Spleen (tissue), 11 donors: ENCODE measurements at regions not wholly inside any gene's neighbourhood (a gene's known extent, or its start where the extent isn't known, plus 50 kb on each side); places are given as distances from the start of the nearest gene placed in this dataset.

Experiments used
- DNase-seq: peaks from one replicate; pipeline ENCODE4 v3.0.0-alpha.2; 2020
- H3K27ac ChIP-seq, 8 donors: fragments of 200-600 bp; sonication (generic) in 7 of 8; 1 replicate in 4 of 8; 2 replicates in 4 of 8; pipeline versions ENCODE4 v1.5.0 to v1.8.0; 2016 to 2021; ENCODE audit warnings: inconsistent platforms in 4 of 8, mild to moderate bottlenecking in 4 of 8, moderate library complexity in 1 of 8
- H3K27me3 ChIP-seq, 7 donors: fragments of 200-600 bp; sonication (generic) in 6 of 7; replicated peaks in 1 of 7; 1 replicate in 4 of 7; 2 replicates in 3 of 7; pipeline versions ENCODE4 v1.5.0 to v1.8.0; 2016 to 2021; ENCODE audit warnings: inconsistent platforms in 3 of 7, mild to moderate bottlenecking in 1 of 7
- H3K36me3 ChIP-seq, 6 donors: fragments of 200-600 bp; sonication (generic) in 5 of 6; 1 replicate in 4 of 6; 2 replicates in 2 of 6; pipeline versions ENCODE4 v1.5.0 to v1.8.0; 2016 to 2021; ENCODE audit warnings: inconsistent platforms in 2 of 6
- H3K4me1 ChIP-seq, 6 donors: fragments of 200-600 bp; sonication (generic) in 5 of 6; 1 replicate in 3 of 6; 2 replicates in 3 of 6; pipeline versions ENCODE4 v1.5.0 to v1.8.0; 2016 to 2021; ENCODE audit warnings: inconsistent platforms in 3 of 6
- H3K4me3 ChIP-seq, 8 donors: fragments of 200-600 bp; sonication (generic) in 7 of 8; 1 replicate in 4 of 8; 2 replicates in 4 of 8; pipeline versions ENCODE4 v1.5.0 to v1.8.0; 2016 to 2021; ENCODE audit warnings: inconsistent platforms in 4 of 8, mild to moderate bottlenecking in 4 of 8, moderate library complexity in 2 of 8
- H3K9me3 ChIP-seq, 8 donors: fragments of 200-600 bp; sonication (generic) in 7 of 8; 1 replicate in 4 of 8; 2 replicates in 4 of 8; pipeline versions ENCODE4 v1.5.0 to v1.8.0; 2016 to 2021; ENCODE audit warnings: inconsistent platforms in 4 of 8
- CTCF ChIP-seq, 11 experiments: fragments of 200-600 bp in 7 of 11; fragments of 450-650 bp in 4 of 11; sonication (generic) in 4 of 11; IDR thresholded peaks in 8 of 11; conservative IDR thresholded peaks in 3 of 11; 1 replicate in 7 of 11; 2 replicates in 4 of 11; pipeline versions ENCODE4 v1.4.0 to v1.8.0; 2016 to 2021; ENCODE audit warnings: antibody characterized with exemption in 11 of 11, inconsistent platforms in 4 of 11, mild to moderate bottlenecking in 1 of 11
- POLR2A ChIP-seq, 3 donors: fragments of 450-650 bp; IDR thresholded peaks; one replicate each; pipeline ENCODE4 v1.5.1; 2017; ENCODE audit warnings: antibody characterized with exemption in 3 of 3, mild to moderate bottlenecking in 1 of 3
- POLR2AphosphoS5 ChIP-seq, 3 donors: sonication (generic); formaldehyde crosslinking; IDR thresholded peaks; one replicate each; pipeline ENCODE4 v1.5.1; 2017; ENCODE audit warnings: antibody characterized with exemption in 3 of 3
- WGBS, 5 donors: extraction: QIAGEN DNeasy Blood & Tissue Kit in 3 of 5; methylation state at CpG; one replicate each; pipeline versions ENCODE4 v1.1.5 to v1.1.7; 2013 to 2018; 5-methylcytosine and 5-hydroxymethylcytosine counted together
- intact Hi-C: fragments of 100-400 bp; cut with DNase I; formaldehyde crosslinking; loops from one replicate; pipeline ENCODE4 v1.15.0; 2023; ENCODE audit warnings: low total_unique reads
- donor health status: healthy with polysubstance abuse.
- donor health status: DM: no; HTN: no; CAD: no; lungs with moderate emphysema.
- donor health status: DM: no; HTN: no; CAD: no.
- donor health status: Bipolar disorder and iron deficiency.
- donor health status: healthy.
- donor health status: DM: no; HTN: no; CAD: no.
- donor health status: DM: yes; HTN: yes; CAD: no.

- no peak for DNase-seq
- intact Hi-C loops = no loop called here
- Histone ChIP-seq H3K4me1 (no peaks in the 10 kb centered on the region), H3K9me3 (no peaks in the 10 kb centered on the region), H3K4me3 (no peak overlapping the region), H3K27me3 (no peaks in the 10 kb centered on the region), H3K36me3 (no peaks in the 10 kb centered on the region), H3K27ac (no peak overlapping the region)
- TF ChIP-seq POLR2A (IDR thresholded peaks at IDR 0.05) = no peak
- TF ChIP-seq POLR2AphosphoS5 (IDR thresholded peaks at IDR 0.05) = no peak
- TF ChIP-seq CTCF (IDR thresholded peaks at IDR 0.05 in 8 of 11, conservative IDR thresholded peaks at IDR 0.05 in 3 of 11) = no peak
Observed at GRCh38 chr20:22232923-22233322, 351.4 kb downstream of the FOXA2 start.

- Histone ChIP-seq H3K9me3 (no peaks in the 10 kb centered on the region), H3K27me3 (no peaks in the 10 kb centered on the region), H3K4me3 (no peak overlapping the region), H3K36me3 (no peaks in the 10 kb centered on the region), H3K27ac (no peak overlapping the region), H3K4me1 (no peaks in the 10 kb centered on the region)
- intact Hi-C loops = no loop called here
- TF ChIP-seq POLR2A (IDR thresholded peaks at IDR 0.05) (no peak), POLR2AphosphoS5 (IDR thresholded peaks at IDR 0.05) (no peak), CTCF (IDR thresholded peaks at IDR 0.05 in 8 of 11, conservative IDR thresholded peaks at IDR 0.05 in 3 of 11) (no peak)
- DNase-seq = no peak
- 18 to 22% (median 20%) methylated on average over 9 of the region's 9 CpGs for WGBS, 5 donors
Observed at GRCh38 chr20:22232473-22232872, 351.9 kb downstream of the FOXA2 start.

- H3K4me1 ChIP-seq = no peaks in the 10 kb centered on the region
- intact Hi-C loops = no loop called here
- H3K4me3 ChIP-seq = no peak overlapping the region
- H3K36me3 ChIP-seq = no peaks in the 10 kb centered on the region
- DNase-seq = no peak
- peaks cover 0 to 4% (median 0%) of the 10 kb centered on the region in 8 donors for H3K9me3 ChIP-seq
- TF ChIP-seq POLR2A (IDR thresholded peaks at IDR 0.05) (no peak), CTCF (IDR thresholded peaks at IDR 0.05 in 8 of 11, conservative IDR thresholded peaks at IDR 0.05 in 3 of 11) (no peak), POLR2AphosphoS5 (IDR thresholded peaks at IDR 0.05) (no peak)
- no peaks in the 10 kb centered on the region for H3K27me3 ChIP-seq
- H3K27ac ChIP-seq = no peak overlapping the region
- WGBS, 5 donors = 68 to 76% (median 75%) methylated on average over 7 of the region's 7 CpGs
Observed at GRCh38 chr20:22226849-22227700, 357.3 kb downstream of the FOXA2 start.

- intact Hi-C loops = no loop called here
- H3K27me3 ChIP-seq = no peaks in the 10 kb centered on the region
- TF ChIP-seq POLR2A (IDR thresholded peaks at IDR 0.05) (no peak), POLR2AphosphoS5 (IDR thresholded peaks at IDR 0.05) (no peak), CTCF (IDR thresholded peaks at IDR 0.05 in 8 of 11, conservative IDR thresholded peaks at IDR 0.05 in 3 of 11) (no peak)
- WGBS, 5 donors = 70 to 87% (median 81%) methylated on average over 3 of the region's 3 CpGs
- no peaks in the 10 kb centered on the region for H3K36me3 ChIP-seq
- no peak for DNase-seq
- H3K4me1 ChIP-seq = no peaks in the 10 kb centered on the region
- peaks cover 0 to 4% (median 0%) of the 10 kb centered on the region in 8 donors for H3K9me3 ChIP-seq
- no peak overlapping the region for H3K27ac ChIP-seq
- no peak overlapping the region for H3K4me3 ChIP-seq
Observed at GRCh38 chr20:22223236-22223635, 361.1 kb downstream of the FOXA2 start.
